Neural progenitor cell (in vitro differentiated cells): ENCODE measurements at regions not wholly inside any gene's neighbourhood (a gene's known extent, or its start where the extent isn't known, plus 50 kb on each side); places are given as distances from the start of the nearest gene placed in this dataset.

ENCODE experiments used
- DNase-seq: peaks from one replicate; pipeline ENCODE4 v3.0.0-alpha.2; 2016; ENCODE audit warnings: low spot score
- H2AFZ ChIP-seq: fragments of 200-600 bp; sonication (generic); replicated peaks from 2 replicates; pipeline ENCODE4 v1.6.1; 2016; ENCODE audit warnings: antibody characterized with exemption
- H3F3A ChIP-seq: fragments of 200-600 bp; sonication (generic); 2 replicates; pipeline ENCODE4 v1.6.1; 2016; ENCODE audit warnings: antibody characterized with exemption, low read depth
- H3K27ac ChIP-seq: fragments of 200-600 bp; sonication (generic); 2 replicates; pipeline ENCODE4 v1.5.1; 2016; ENCODE audit warnings: mild to moderate bottlenecking
- H3K27me3 ChIP-seq: fragments of 200-600 bp; sonication (generic); 2 replicates; pipeline ENCODE4 v1.6.1; 2016; ENCODE audit warnings: mild to moderate bottlenecking, moderate library complexity
- H3K36me3 ChIP-seq: fragments of 200-600 bp; sonication (generic); 2 replicates; pipeline ENCODE4 v1.5.1; 2016
- H3K4me1 ChIP-seq: fragments of 200-600 bp; sonication (generic); 2 replicates; pipeline ENCODE4 v1.6.1; 2016; ENCODE audit warnings: mixed run types
- H3K4me2 ChIP-seq: fragments of 200-600 bp; sonication (generic); 2 replicates; pipeline ENCODE4 v1.6.1; 2016
- H3K4me3 ChIP-seq: fragments of 200-600 bp; sonication (generic); 2 replicates; pipeline ENCODE4 v1.5.1; 2016
- H3K79me2 ChIP-seq: fragments of 200-600 bp; sonication (generic); 2 replicates; pipeline ENCODE4 v1.6.1; 2016; ENCODE audit warnings: low read depth
- H3K9ac ChIP-seq: fragments of 200-600 bp; sonication (generic); 2 replicates; pipeline ENCODE4 v1.6.1; 2016
- H3K9me3 ChIP-seq: fragments of 200-600 bp; sonication (generic); 2 replicates; pipeline ENCODE4 v1.5.1; 2016; ENCODE audit warnings: low read depth
- H4K20me1 ChIP-seq: fragments of 200-600 bp; sonication (generic); 2 replicates; pipeline ENCODE4 v1.6.1; 2016; ENCODE audit warnings: low read depth
- H3K27ac Mint-ChIP-seq: 3 replicates; pipeline ENCODE4 v1.8.0; 2021; ENCODE audit warnings: mixed read lengths
- H3K27me3 Mint-ChIP-seq: 2 replicates; pipeline ENCODE4 v1.8.0; 2022; ENCODE audit warnings: low read depth, mild to moderate bottlenecking, inconsistent platforms, moderate library complexity, mixed read lengths; ENCODE audit not compliant: insufficient read depth
- H3K36me3 Mint-ChIP-seq: 3 replicates; pipeline ENCODE4 v1.8.0; 2021; ENCODE audit warnings: mixed read lengths
- H3K4me1 Mint-ChIP-seq: 3 replicates; pipeline ENCODE4 v1.8.0; 2021; ENCODE audit warnings: mixed read lengths
- H3K4me3 Mint-ChIP-seq: 3 replicates; pipeline ENCODE4 v1.8.0; 2021; ENCODE audit warnings: mild to moderate bottlenecking, moderate library complexity, mixed read lengths
- H3K9me3 Mint-ChIP-seq: 3 replicates; pipeline ENCODE4 v1.8.0; 2020; ENCODE audit warnings: mixed read lengths
- CTCF ChIP-seq: fragments of 200-600 bp; sonication (generic); IDR thresholded peaks from 2 replicates; pipeline ENCODE4 v1.5.1; 2017; ENCODE audit warnings: antibody characterized with exemption, mild to moderate bottlenecking
- EZH2 ChIP-seq: fragments of 200-600 bp; sonication (generic); IDR thresholded peaks from 2 replicates; pipeline ENCODE4 v1.6.1; 2017; ENCODE audit warnings: antibody characterized with exemption, mild to moderate bottlenecking, moderate library complexity
- EZH2phosphoT487 ChIP-seq: fragments of 200-600 bp; sonication (generic); IDR thresholded peaks from 2 replicates; pipeline ENCODE4 v1.6.1; 2017; ENCODE audit warnings: antibody characterized with exemption

- no peak for DNase-seq
- Histone ChIP-seq H3K9me3 (no peaks in the 10 kb centered on the region), H3K36me3 (no peaks in the 10 kb centered on the region), H3K27ac (no peak overlapping the region), H3K9ac (no peak overlapping the region), H3K4me2 (no peak overlapping the region), H3K79me2 (no peaks in the 10 kb centered on the region), H3K4me3 (no peak overlapping the region), H3F3A (no peaks in the 10 kb centered on the region), H4K20me1 (no peaks in the 10 kb centered on the region), H3K27me3 (no peaks in the 10 kb centered on the region), H3K4me1 (peaks cover 5% of the 10 kb centered on the region), H2AFZ (no peak overlapping the region)
- H3K36me3 Mint-ChIP-seq, result no peaks in the 10 kb centered on the region
- H3K4me3 Mint-ChIP-seq, result no peak overlapping the region
- no peak for TF ChIP-seq CTCF
- TF ChIP-seq EZH2phosphoT487, result no peak
- TF ChIP-seq EZH2, result no peak
- no peak overlapping the region for H3K27ac Mint-ChIP-seq
- no peaks in the 10 kb centered on the region for H3K9me3 Mint-ChIP-seq
- peaks cover 6% of the 10 kb centered on the region for H3K4me1 Mint-ChIP-seq
- no peaks in the 10 kb centered on the region for H3K27me3 Mint-ChIP-seq
These were observed 231.1 kb upstream of the ZNF804A start for GRCh38 chr2:184367211-184367610.

GRCh38 chr2:184369307-184369706 lies 229.0 kb upstream of the ZNF804A start:
- no peaks in the 10 kb centered on the region for H3K79me2 ChIP-seq
- H3K4me1 ChIP-seq, result peaks cover 15% of the 10 kb centered on the region
- Mint-ChIP-seq H3K4me3 (no peak overlapping the region), H3K27me3 (no peaks in the 10 kb centered on the region), H3K4me1 (peaks cover 11% of the 10 kb centered on the region), H3K36me3 (no peaks in the 10 kb centered on the region), H3K27ac (no peak overlapping the region), H3K9me3 (no peaks in the 10 kb centered on the region)
- no peak overlapping the region for H3K4me3 ChIP-seq
- DNase-seq, result no peak
- TF ChIP-seq EZH2phosphoT487 (no peak), EZH2 (no peak), CTCF (no peak)
- no peaks in the 10 kb centered on the region for H3K27me3 ChIP-seq
- H3K9me3 ChIP-seq, result no peaks in the 10 kb centered on the region
- peak overlapping the region; percentile 18 for H2AFZ ChIP-seq
- H3K4me2 ChIP-seq, result no peak overlapping the region
- no peaks in the 10 kb centered on the region for H3K36me3 ChIP-seq
- H4K20me1 ChIP-seq, result no peaks in the 10 kb centered on the region
- no peaks in the 10 kb centered on the region for H3F3A ChIP-seq
- H3K27ac ChIP-seq, result no peak overlapping the region
- H3K9ac ChIP-seq, result no peak overlapping the region

GRCh38 chr2:184370954-184371353 lies 227.4 kb upstream of the ZNF804A start:
- TF ChIP-seq EZH2phosphoT487 (no peak), EZH2 (no peak), CTCF (no peak)
- Mint-ChIP-seq H3K9me3 (no peaks in the 10 kb centered on the region), H3K4me3 (no peak overlapping the region), H3K36me3 (no peaks in the 10 kb centered on the region), H3K27me3 (no peaks in the 10 kb centered on the region), H3K4me1 (peaks cover 11% of the 10 kb centered on the region), H3K27ac (no peak overlapping the region)
- Histone ChIP-seq H3K9me3 (no peaks in the 10 kb centered on the region), H3K4me1 (peaks cover 15% of the 10 kb centered on the region), H3K36me3 (no peaks in the 10 kb centered on the region), H4K20me1 (no peaks in the 10 kb centered on the region), H3F3A (no peaks in the 10 kb centered on the region), H3K9ac (no peak overlapping the region), H3K27ac (no peak overlapping the region), H2AFZ (no peak overlapping the region), H3K79me2 (no peaks in the 10 kb centered on the region), H3K27me3 (no peaks in the 10 kb centered on the region), H3K4me2 (no peak overlapping the region), H3K4me3 (no peak overlapping the region)
- DNase-seq, result no peak

GRCh38 chr2:184371641-184372040 lies 226.7 kb upstream of the ZNF804A start:
- Mint-ChIP-seq H3K27ac (no peak overlapping the region), H3K27me3 (no peaks in the 10 kb centered on the region), H3K4me3 (no peak overlapping the region), H3K4me1 (peaks cover 11% of the 10 kb centered on the region), H3K36me3 (no peaks in the 10 kb centered on the region), H3K9me3 (no peaks in the 10 kb centered on the region)
- TF ChIP-seq EZH2phosphoT487 (no peak), EZH2 (no peak), CTCF (no peak)
- Histone ChIP-seq H3K4me2 (no peak overlapping the region), H3F3A (no peaks in the 10 kb centered on the region), H3K9me3 (no peaks in the 10 kb centered on the region), H3K9ac (no peak overlapping the region), H3K4me3 (no peak overlapping the region), H2AFZ (peak overlapping the region; percentile 80), H3K4me1 (peaks cover 15% of the 10 kb centered on the region), H3K79me2 (no peaks in the 10 kb centered on the region), H4K20me1 (no peaks in the 10 kb centered on the region), H3K27ac (no peak overlapping the region), H3K36me3 (no peaks in the 10 kb centered on the region), H3K27me3 (no peaks in the 10 kb centered on the region)
- DNase-seq, result no peak
